Suppressor macrophage (primary cell): ENCODE measurements at regions not wholly inside any gene's neighbourhood (a gene's known extent, or its start where the extent isn't known, plus 50 kb on each side); places are given as distances from the start of the nearest gene placed in this dataset.
"Not testable (repeated sequence)": the region's sequence is repeated elsewhere in the genome, so short reads cannot be mapped to it uniquely, and the experiment has no call there.

Source experiments
- DNase-seq, 4 experiments: peaks; one replicate each; pipeline ENCODE4 v3.0.0-alpha.2; 2020 to 2022

GRCh38 chr18:22044474-22045220 is 124.7 kb upstream of the GATA6 start:
- DNase-seq: no peak

- no peak for DNase-seq
Measured at GRCh38 chr18:22045221-22045918, 124.0 kb upstream of the GATA6 start.

GRCh38 chr18:22046473-22046872 is 122.9 kb upstream of the GATA6 start:
- no peak for DNase-seq

GRCh38 chr18:22047485-22047884 is 121.9 kb upstream of the GATA6 start:
- no peak for DNase-seq

- no peak for DNase-seq
Measured at GRCh38 chr18:22048221-22048620, 121.2 kb upstream of the GATA6 start.

GRCh38 chr18:22048932-22049615 is 120.3 kb upstream of the GATA6 start:
- no peak for DNase-seq

GRCh38 chr18:22052405-22053105 is 116.8 kb upstream of the GATA6 start:
- no peak for DNase-seq

GRCh38 chr18:22055466-22056238 is 113.7 kb upstream of the GATA6 start:
- no peak for DNase-seq

GRCh38 chr18:22056950-22057349 is 112.4 kb upstream of the GATA6 start:
- DNase-seq: no peak

- DNase-seq: no peak
Measured at GRCh38 chr18:22057908-22058527, 111.4 kb upstream of the GATA6 start.

- no peak for DNase-seq
Measured at GRCh38 chr18:22060361-22060760, 109.0 kb upstream of the GATA6 start.

GRCh38 chr18:22063102-22063501 is 106.3 kb upstream of the GATA6 start:
- DNase-seq: no peak

- DNase-seq: no peak
Measured at GRCh38 chr18:22063672-22064071, 105.7 kb upstream of the GATA6 start.

- DNase-seq: no peak
Measured at GRCh38 chr18:22064581-22064980, 104.8 kb upstream of the GATA6 start.

GRCh38 chr18:22065311-22065710 is 104.1 kb upstream of the GATA6 start:
- no peak for DNase-seq

GRCh38 chr18:22066083-22066485 is 103.3 kb upstream of the GATA6 start:
- no peak for DNase-seq

GRCh38 chr18:22067109-22067508 is 102.3 kb upstream of the GATA6 start:
- DNase-seq: no peak

GRCh38 chr18:22067682-22068081 is 101.7 kb upstream of the GATA6 start:
- DNase-seq: no peak

- DNase-seq: not testable (repeated sequence)
Measured at GRCh38 chr18:22068784-22069183, 100.6 kb upstream of the GATA6 start.

- no peak for DNase-seq
Measured at GRCh38 chr18:22069916-22070315, 99.5 kb upstream of the GATA6 start.

- DNase-seq: no peak
Measured at GRCh38 chr18:22073411-22073810, 96.0 kb upstream of the GATA6 start.
